Naive thymus-derived CD4-positive, alpha-beta T cell (primary cell): ENCODE measurements at regions not wholly inside any gene's neighbourhood (a gene's known extent, or its start where the extent isn't known, plus 50 kb on each side); places are given as distances from the start of the nearest gene placed in this dataset.
A peak's percentile ranks its signal among the peaks of the same experiment; 100 is the strongest.

Experiments
- ATAC-seq: fragments of 150-1000 bp; cut with Tn5 transposase; 2 replicates; pipeline ENCODE4 v1.10.0; 2021; ENCODE audit warnings: mild to moderate bottlenecking, moderate library complexity
- CTCF ChIA-PET: fragments of 350-600 bp; sonication (Branson Sonifier 250); formaldehyde crosslinking; loops from one replicate; lab custom pipeline; 2021; ENCODE audit warnings: antibody characterized with exemption; lab: Charles Lee
- POLR2A ChIA-PET: fragments of 350-600 bp; sonication (Branson Sonifier 250); formaldehyde crosslinking; loops from one replicate; lab custom pipeline; 2021; ENCODE audit warnings: antibody characterized with exemption, inconsistent platforms; lab: Charles Lee
- DNase-seq, 9 donors: peaks; one replicate each; pipeline versions ENCODE4 v3.0.0 to v3.0.0-alpha.2; 2020 to 2022; ENCODE audit warnings: mixed read lengths in 1 of 9
- H3K27ac ChIP-seq: one replicate; pipeline ENCODE4 v1.7.0; 2013; ENCODE audit warnings: mild to moderate bottlenecking, low read depth, low read length, moderate library complexity
- H3K27me3 ChIP-seq, 2 donors: one replicate each; pipeline ENCODE4 v1.7.0; 2013; ENCODE audit warnings: low read length in 2 of 2, mild to moderate bottlenecking in 2 of 2, moderate library complexity in 2 of 2; ENCODE audit not compliant: control insufficient read depth in 2 of 2, insufficient read depth in 2 of 2
- H3K36me3 ChIP-seq, 3 experiments: 1 replicate in 2 of 3; 2 replicates in 1 of 3; pipeline ENCODE4 v1.7.0; 2013; ENCODE audit warnings: low read length in 3 of 3, mild to moderate bottlenecking in 3 of 3, moderate library complexity in 1 of 3; ENCODE audit not compliant: insufficient read depth in 3 of 3, control insufficient read depth in 2 of 3
- H3K4me1 ChIP-seq, 2 donors: one replicate each; pipeline ENCODE4 v1.7.0; 2013; ENCODE audit warnings: low read length in 2 of 2, mild to moderate bottlenecking in 2 of 2, moderate library complexity in 1 of 2; ENCODE audit not compliant: control insufficient read depth in 2 of 2, insufficient read depth in 2 of 2
- H3K4me3 ChIP-seq: 2 replicates; pipeline ENCODE4 v1.7.0; 2013; ENCODE audit warnings: mild to moderate bottlenecking, low read length
- H3K9me3 ChIP-seq, 3 experiments: 1 replicate in 2 of 3; 2 replicates in 1 of 3; pipeline ENCODE4 v1.7.0; 2013; ENCODE audit warnings: low read length in 3 of 3; ENCODE audit not compliant: control insufficient read depth in 2 of 3
- H3K27ac Mint-ChIP-seq, 9 donors: one replicate each; pipeline ENCODE4 v1.8.0; 2020 to 2022; ENCODE audit warnings: mixed read lengths in 9 of 9, mild to moderate bottlenecking in 8 of 9, moderate library complexity in 5 of 9, inconsistent platforms in 2 of 9
- H3K27me3 Mint-ChIP-seq, 5 donors: one replicate each; pipeline ENCODE4 v1.8.0; 2021 to 2022; ENCODE audit warnings: mixed read lengths in 5 of 5, mild to moderate bottlenecking in 1 of 5
- H3K36me3 Mint-ChIP-seq, 5 donors: one replicate each; pipeline ENCODE4 v1.8.0; 2020 to 2022; ENCODE audit warnings: mixed read lengths in 5 of 5, mild to moderate bottlenecking in 3 of 5, inconsistent platforms in 1 of 5
- H3K4me1 Mint-ChIP-seq, 7 donors: one replicate each; pipeline ENCODE4 v1.8.0; 2020 to 2022; ENCODE audit warnings: mixed read lengths in 7 of 7, mild to moderate bottlenecking in 3 of 7, inconsistent platforms in 1 of 7
- H3K4me3 Mint-ChIP-seq, 10 donors: one replicate each; pipeline ENCODE4 v1.8.0; 2020 to 2022; ENCODE audit warnings: mild to moderate bottlenecking in 10 of 10, mixed read lengths in 10 of 10, moderate library complexity in 6 of 10, inconsistent platforms in 2 of 10
- H3K9me3 Mint-ChIP-seq, 11 donors: one replicate each; pipeline ENCODE4 v1.8.0; 2020 to 2022; ENCODE audit warnings: mixed read lengths in 11 of 11, mild to moderate bottlenecking in 4 of 11, inconsistent platforms in 1 of 11, moderate library complexity in 1 of 11
- intact Hi-C, 2 donors: fragments of 100-400 bp; cut with micrococcal nuclease; formaldehyde crosslinking; loops; one replicate each; pipeline ENCODE4 v1.15.1; 2023

DNA sequence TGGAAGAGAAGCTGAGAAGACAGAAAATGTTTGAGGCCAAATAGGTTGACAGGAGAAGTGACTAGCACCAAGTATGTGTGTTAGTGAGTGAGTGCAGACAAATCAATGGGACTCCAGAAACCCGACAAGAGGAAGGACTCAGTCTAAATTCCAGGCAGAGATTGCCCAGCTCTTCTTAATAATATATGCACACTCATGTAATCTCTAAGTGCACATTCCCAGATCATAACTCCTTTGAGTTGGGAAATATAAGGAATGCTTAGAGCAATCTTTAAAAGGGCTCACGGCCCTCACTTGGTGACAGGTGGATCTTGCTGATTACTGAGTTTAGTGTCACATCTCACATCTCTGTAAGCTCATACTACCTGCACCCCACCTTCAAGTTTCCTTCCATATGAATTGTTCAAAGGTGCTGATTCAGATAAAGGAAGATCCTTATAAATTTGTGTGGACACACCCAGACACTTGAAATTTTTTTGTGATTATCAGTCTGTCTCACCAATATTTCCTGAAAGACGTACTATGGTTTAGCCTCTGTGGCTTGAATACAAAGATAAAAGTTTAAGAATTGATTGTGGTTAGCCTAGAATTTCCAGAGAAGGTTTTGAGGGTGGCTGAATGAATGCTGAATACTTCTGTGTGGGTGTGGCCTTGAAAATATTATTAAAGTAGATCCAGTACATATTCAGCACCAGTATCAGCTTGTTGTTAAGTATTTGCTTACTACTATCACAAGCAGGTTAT is 205.1 kb upstream of the UGT8 start:
- H3K9me3 ChIP-seq: no peaks in the 10 kb centered on the region
- no peak overlapping the region for H3K27ac ChIP-seq
- H3K4me1 ChIP-seq: no peaks in the 10 kb centered on the region
- ATAC-seq (no peak), DNase-seq (no peak)
- intact Hi-C loops: no loop called here
- H3K4me3 ChIP-seq: no peak overlapping the region
- no peaks in the 10 kb centered on the region for H3K9me3 Mint-ChIP-seq
- H3K4me3 Mint-ChIP-seq: no peak overlapping the region
- peaks cover 0 to 20% (median 19%) of the 10 kb centered on the region in 7 donors for H3K4me1 Mint-ChIP-seq
- POLR2A ChIA-PET: no interaction called here
- H3K27me3 ChIP-seq: no peaks in the 10 kb centered on the region
- H3K27me3 Mint-ChIP-seq: peaks cover 0 to 23% (median 12%) of the 10 kb centered on the region in 5 donors
- H3K36me3 Mint-ChIP-seq: no peaks in the 10 kb centered on the region
- H3K27ac Mint-ChIP-seq: no peak overlapping the region
- CTCF ChIA-PET: interaction anchor here (1.9 kb wide), 1 partner anchor 10 kb away, joined by 4 read pairs; no protein-coding TSS in a partner anchor
- H3K36me3 ChIP-seq: no peaks in the 10 kb centered on the region

DNA sequence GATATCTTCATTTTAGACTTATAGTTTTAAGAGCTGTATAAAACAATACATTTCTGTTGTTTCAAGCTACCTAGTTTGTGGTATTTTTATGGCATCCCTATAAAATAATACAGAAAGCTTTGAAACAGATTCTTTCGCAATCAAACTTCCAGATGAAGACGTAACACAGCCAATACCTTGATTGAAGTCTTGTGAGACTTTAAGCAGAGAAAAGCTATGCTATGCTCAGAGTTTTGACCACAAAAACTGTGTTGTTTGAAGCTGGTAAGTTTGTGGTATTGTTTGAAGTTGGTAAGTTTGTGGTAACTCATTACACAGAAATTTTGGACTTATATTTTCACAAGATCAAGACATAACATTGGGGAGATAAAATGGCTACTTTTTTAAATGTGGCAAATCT is 201.8 kb upstream of the UGT8 start:
- Mint-ChIP-seq H3K27me3 (peaks cover 0 to 8% (median 2%) of the 10 kb centered on the region in 5 donors), H3K9me3 (no peaks in the 10 kb centered on the region), H3K4me3 (no peak overlapping the region), H3K36me3 (no peaks in the 10 kb centered on the region), H3K27ac (no peak overlapping the region), H3K4me1 (peaks cover 0 to 20% (median 19%) of the 10 kb centered on the region in 7 donors)
- peak in 5 of 9 donors; percentile 4 to 27 (median 17) for DNase-seq
- CTCF ChIA-PET: no interaction called here
- no peaks in the 10 kb centered on the region for H3K36me3 ChIP-seq
- no peak overlapping the region for H3K4me3 ChIP-seq
- H3K27ac ChIP-seq: no peak overlapping the region
- intact Hi-C loops: no loop called here
- POLR2A ChIA-PET: no interaction called here
- no peaks in the 10 kb centered on the region for H3K4me1 ChIP-seq
- peak; percentile 44 for ATAC-seq
- H3K27me3 ChIP-seq: no peaks in the 10 kb centered on the region
- H3K9me3 ChIP-seq: no peaks in the 10 kb centered on the region

DNA sequence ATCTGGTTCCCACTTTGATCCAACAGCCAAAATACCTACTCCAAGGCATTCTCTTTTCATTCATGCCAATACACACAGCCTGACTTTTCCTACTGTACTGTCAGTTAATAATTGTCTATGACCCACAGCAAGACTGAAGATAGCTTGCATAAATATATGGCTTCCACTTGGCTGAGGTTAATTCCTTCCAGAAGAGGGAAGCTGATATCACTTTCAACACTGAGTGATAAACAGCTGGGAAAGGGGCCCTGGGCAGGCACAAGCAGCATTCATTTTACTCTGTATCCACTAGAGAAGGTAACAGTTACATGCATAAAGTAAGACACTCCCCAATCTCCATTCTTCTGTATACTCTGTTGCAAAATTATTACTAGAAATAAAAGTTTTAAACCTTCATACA is 200.2 kb upstream of the UGT8 start:
- H3K27me3 Mint-ChIP-seq: peaks cover 0 to 5% (median 0%) of the 10 kb centered on the region in 5 donors
- ATAC-seq (no peak), DNase-seq (no peak)
- H3K4me3 Mint-ChIP-seq: no peak overlapping the region
- no peaks in the 10 kb centered on the region for H3K4me1 ChIP-seq
- no peaks in the 10 kb centered on the region for H3K36me3 ChIP-seq
- H3K27ac Mint-ChIP-seq: no peak overlapping the region
- H3K9me3 ChIP-seq: no peaks in the 10 kb centered on the region
- POLR2A ChIA-PET: no interaction called here
- H3K9me3 Mint-ChIP-seq: peaks cover 0 to 4% (median 0%) of the 10 kb centered on the region in 11 donors
- no peak overlapping the region for H3K27ac ChIP-seq
- H3K36me3 Mint-ChIP-seq: no peaks in the 10 kb centered on the region
- no peaks in the 10 kb centered on the region for H3K27me3 ChIP-seq
- peaks cover 0 to 20% (median 19%) of the 10 kb centered on the region in 7 donors for H3K4me1 Mint-ChIP-seq
- H3K4me3 ChIP-seq: no peak overlapping the region
- intact Hi-C loops: no loop called here
- CTCF ChIA-PET: no interaction called here

DNA sequence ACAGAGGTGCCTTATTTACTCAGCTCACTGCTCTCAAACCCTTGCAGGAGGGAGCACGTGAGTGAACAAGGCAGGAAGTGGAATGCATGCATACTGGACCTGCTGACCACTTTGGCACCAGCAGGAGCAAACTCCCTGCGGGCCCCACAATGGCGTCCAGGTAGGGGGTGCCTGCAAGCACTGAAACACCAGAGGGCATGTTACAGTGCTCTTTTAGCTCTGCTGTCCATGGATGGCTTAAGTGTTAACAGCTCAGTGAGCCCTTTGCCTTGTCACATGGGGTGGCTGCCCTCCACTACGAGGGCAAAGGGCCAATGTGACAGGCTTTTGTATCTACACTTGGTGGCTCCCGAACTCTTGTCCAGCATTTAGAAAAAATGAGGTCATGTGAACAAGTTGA is 199.5 kb upstream of the UGT8 start:
- H3K36me3 Mint-ChIP-seq: no peaks in the 10 kb centered on the region

DNA sequence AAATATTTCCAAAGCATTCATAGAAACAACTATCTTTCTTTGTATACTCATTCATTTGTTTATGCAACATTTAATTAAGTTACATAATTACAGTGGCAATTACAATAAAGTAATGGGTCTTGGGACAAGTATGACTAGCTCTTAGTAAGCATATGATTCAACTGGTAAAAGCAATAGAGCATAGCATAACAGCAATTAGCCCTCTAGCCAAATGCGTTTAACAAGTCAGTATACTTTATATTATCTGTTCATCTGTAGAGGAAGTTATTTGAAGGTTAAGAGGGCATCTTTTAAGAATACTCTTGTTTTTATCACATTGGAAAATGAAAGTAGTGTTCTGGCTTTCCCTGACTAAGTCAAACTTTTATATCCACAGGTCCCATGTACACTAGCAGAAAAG is 198.1 kb upstream of the UGT8 start:
- H3K9me3 ChIP-seq: no peaks in the 10 kb centered on the region
- intact Hi-C loops: no loop called here
- H3K27ac ChIP-seq: no peak overlapping the region
- H3K9me3 Mint-ChIP-seq: peaks cover 0 to 14% (median 3%) of the 10 kb centered on the region in 11 donors
- no peak overlapping the region for H3K4me3 ChIP-seq
- ChIA-PET POLR2A (no interaction called here), CTCF (no interaction called here)
- H3K27me3 ChIP-seq: no peaks in the 10 kb centered on the region
- H3K27me3 Mint-ChIP-seq: peaks cover 0 to 9% (median 6%) of the 10 kb centered on the region in 5 donors
- peaks cover 0 to 20% (median 18%) of the 10 kb centered on the region in 7 donors for H3K4me1 Mint-ChIP-seq
- no peaks in the 10 kb centered on the region for H3K4me1 ChIP-seq
- DNase-seq (no peak), ATAC-seq (no peak)
- H3K4me3 Mint-ChIP-seq: no peak overlapping the region
- no peaks in the 10 kb centered on the region for H3K36me3 ChIP-seq
- no peak overlapping the region for H3K27ac Mint-ChIP-seq
- H3K36me3 Mint-ChIP-seq: no peaks in the 10 kb centered on the region

More for the DNA sequence above, 199.5 kb upstream of the UGT8 start:
- ATAC-seq (no peak), DNase-seq (no peak)
- H3K27ac ChIP-seq: no peak overlapping the region
- H3K27me3 Mint-ChIP-seq: peaks cover 0 to 5% (median under 1%) of the 10 kb centered on the region in 5 donors
- intact Hi-C loops: no loop called here
- no peak overlapping the region for H3K27ac Mint-ChIP-seq
- no peaks in the 10 kb centered on the region for H3K27me3 ChIP-seq
- H3K4me3 Mint-ChIP-seq: no peak overlapping the region
- ChIA-PET POLR2A (no interaction called here), CTCF (interaction anchor here (0.8 kb wide), 1 partner anchor 11 kb away, joined by 3 read pairs; no protein-coding TSS in a partner anchor)
- no peaks in the 10 kb centered on the region for H3K9me3 ChIP-seq
- no peak overlapping the region for H3K4me3 ChIP-seq
- H3K4me1 Mint-ChIP-seq: peaks cover 0 to 20% (median 19%) of the 10 kb centered on the region in 7 donors
- no peaks in the 10 kb centered on the region for H3K4me1 ChIP-seq
- H3K9me3 Mint-ChIP-seq: peaks cover 0 to 5% (median 0%) of the 10 kb centered on the region in 11 donors
- no peaks in the 10 kb centered on the region for H3K36me3 ChIP-seq

DNA sequence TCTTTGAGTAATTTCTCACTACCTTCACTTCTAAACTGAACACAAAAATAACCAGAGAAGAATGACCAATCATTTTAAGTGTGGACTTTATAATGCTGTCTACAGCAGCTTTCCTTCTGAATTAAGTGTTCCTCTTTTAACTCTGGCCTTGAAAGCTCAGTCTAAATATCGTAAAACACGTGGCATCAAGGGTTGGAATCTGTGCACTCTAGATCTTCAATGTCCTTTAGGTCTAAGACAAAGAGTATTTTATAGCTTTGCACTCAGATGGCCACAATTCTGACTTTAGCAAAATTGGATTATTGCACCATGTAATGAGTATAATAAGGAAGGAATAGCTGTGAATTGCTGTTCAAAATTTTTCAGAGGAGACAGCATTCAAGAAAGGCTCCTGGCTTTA is 197.1 kb upstream of the UGT8 start:
- Histone ChIP-seq H3K36me3 (no peaks in the 10 kb centered on the region), H3K27ac (no peak overlapping the region), H3K27me3 (no peaks in the 10 kb centered on the region), H3K4me3 (no peak overlapping the region), H3K9me3 (no peaks in the 10 kb centered on the region), H3K4me1 (no peaks in the 10 kb centered on the region)
- DNase-seq: no peak
- CTCF ChIA-PET: no interaction called here
- Mint-ChIP-seq H3K27ac (no peak overlapping the region), H3K4me3 (no peak overlapping the region), H3K4me1 (peaks cover 0 to 17% (median 12%) of the 10 kb centered on the region in 7 donors), H3K36me3 (no peaks in the 10 kb centered on the region), H3K9me3 (peaks cover 0 to 14% (median 3%) of the 10 kb centered on the region in 11 donors), H3K27me3 (peaks cover 0 to 9% (median 7%) of the 10 kb centered on the region in 5 donors)
- no peak for ATAC-seq
- POLR2A ChIA-PET: no interaction called here
- intact Hi-C loops: no loop called here

DNA sequence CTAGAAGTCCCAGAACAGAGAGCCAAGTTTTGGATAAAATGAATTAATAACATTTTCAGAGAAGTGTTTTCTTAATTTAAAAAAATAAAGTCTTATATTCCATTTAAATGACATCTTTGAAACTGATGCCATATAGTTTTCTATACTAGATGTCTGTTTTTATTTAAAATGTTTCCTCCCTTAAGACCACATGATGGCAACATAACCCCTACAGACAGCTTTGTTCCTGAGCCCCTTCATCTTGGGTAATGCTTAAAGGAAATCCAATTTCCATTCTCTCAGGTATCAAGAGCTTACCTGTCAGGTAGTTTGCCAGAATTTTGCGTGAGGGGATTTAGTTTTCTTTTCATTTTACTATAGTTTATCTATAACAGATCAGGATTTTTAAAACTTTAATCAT is 181.4 kb upstream of the UGT8 start:
- H3K4me1 ChIP-seq: no peaks in the 10 kb centered on the region
- intact Hi-C loops: no loop called here
- POLR2A ChIA-PET: no interaction called here
- Mint-ChIP-seq H3K27me3 (peaks cover 0 to 29% (median 11%) of the 10 kb centered on the region in 5 donors), H3K4me1 (no peaks in the 10 kb centered on the region), H3K27ac (no peak overlapping the region), H3K4me3 (no peak overlapping the region), H3K9me3 (peaks cover 0 to 12% (median 6%) of the 10 kb centered on the region in 11 donors), H3K36me3 (peaks cover 0 to 5% (median 0%) of the 10 kb centered on the region in 5 donors)
- CTCF ChIA-PET: no interaction called here
- H3K9me3 ChIP-seq: no peaks in the 10 kb centered on the region
- H3K4me3 ChIP-seq: no peak overlapping the region
- H3K27ac ChIP-seq: no peak overlapping the region
- H3K27me3 ChIP-seq: no peaks in the 10 kb centered on the region
- H3K36me3 ChIP-seq: no peaks in the 10 kb centered on the region
- no peak for ATAC-seq
- no peak for DNase-seq
